WI38 (cell line): ENCODE measurements at regions not wholly inside any gene's neighbourhood (a gene's known extent, or its start where the extent isn't known, plus 50 kb on each side); places are given as distances from the start of the nearest gene placed in this dataset.
"Not testable (repeated sequence)": the region's sequence is repeated elsewhere in the genome, so short reads cannot be mapped to it uniquely, and the experiment has no call there.

ENCODE experiments used
- H3K4me3 ChIP-seq: 2 replicates; pipeline ENCODE4 v1.5.1; 2011; ENCODE audit warnings: low read depth, mild to moderate bottlenecking, control low read depth, low read length
- CTCF ChIP-seq: IDR thresholded peaks from 2 replicates; pipeline ENCODE4 v1.5.1; 2012; ENCODE audit warnings: low read depth, mild to moderate bottlenecking, control low read depth, low read length

DNA sequence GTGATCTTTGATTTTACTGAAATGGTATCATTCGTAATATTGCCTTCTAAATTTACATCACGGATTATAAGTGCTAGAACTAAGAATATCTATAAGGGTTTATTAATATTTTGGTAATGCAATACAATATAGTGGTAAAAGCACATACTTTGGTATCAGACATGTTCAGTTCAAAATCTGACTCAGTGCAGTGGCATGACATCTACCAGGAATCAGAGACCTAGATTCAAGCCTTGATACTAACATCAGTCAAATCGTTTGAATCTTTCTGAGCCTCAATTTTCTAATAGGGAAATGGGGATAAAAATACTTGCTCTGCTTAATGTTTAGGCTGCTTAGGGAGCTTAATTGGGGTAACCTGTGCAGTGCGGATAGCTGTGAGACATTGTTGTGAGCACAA is 488.0 kb downstream of the BCKDHB start:
- no peak overlapping the region for H3K4me3 ChIP-seq
- no peak for TF ChIP-seq CTCF

- no peak overlapping the region for H3K4me3 ChIP-seq
- no peak for TF ChIP-seq CTCF
Observed at GRCh38 chr6:80592436-80592835, 486.0 kb downstream of the BCKDHB start.

GRCh38 chr6:80586242-80586641 is 479.8 kb downstream of the BCKDHB start:
- no peak overlapping the region for H3K4me3 ChIP-seq
- no peak for TF ChIP-seq CTCF

GRCh38 chr6:80579391-80580023 is 473.0 kb downstream of the BCKDHB start:
- no peak for TF ChIP-seq CTCF
- no peak overlapping the region for H3K4me3 ChIP-seq

- not testable (repeated sequence) for H3K4me3 ChIP-seq
Observed at GRCh38 chr6:80573320-80573719, 466.8 kb downstream of the BCKDHB start.

DNA sequence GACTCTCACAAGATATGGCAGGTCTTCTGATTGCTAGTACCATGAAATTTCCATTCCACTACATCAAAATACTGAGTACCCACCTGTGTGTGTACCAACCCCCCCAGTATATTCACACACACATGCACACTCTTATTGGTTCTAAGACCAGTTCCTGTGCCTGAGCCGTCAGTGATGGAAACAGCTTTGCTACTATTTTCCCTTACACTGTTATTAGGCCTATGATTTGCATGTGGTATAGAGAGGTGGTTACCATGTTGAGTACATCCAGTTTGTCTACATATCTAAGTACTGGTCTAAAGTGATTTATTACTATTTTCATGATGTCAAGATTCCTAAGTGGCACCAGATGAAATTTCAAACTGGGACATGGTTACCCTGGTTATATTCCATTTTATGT is 459.9 kb downstream of the BCKDHB start:
- no peak overlapping the region for H3K4me3 ChIP-seq
- no peak for TF ChIP-seq CTCF

GRCh38 chr6:80553071-80553740 is 446.7 kb downstream of the BCKDHB start:
- H3K4me3 ChIP-seq = no peak overlapping the region
- no peak for TF ChIP-seq CTCF

- no peak overlapping the region for H3K4me3 ChIP-seq
- TF ChIP-seq CTCF = no peak
Observed at GRCh38 chr6:80550748-80551147, 444.3 kb downstream of the BCKDHB start.
